Loucy (cell line): ENCODE measurements at regions not wholly inside any gene's neighbourhood (a gene's known extent, or its start where the extent isn't known, plus 50 kb on each side); places are given as distances from the start of the nearest gene placed in this dataset.

Source experiments
- H2AFZ ChIP-seq: fragments of 200-600 bp; sonication (generic); 2 replicates; pipeline ENCODE4 v1.6.0; 2016; ENCODE audit warnings: antibody characterized with exemption, mild to moderate bottlenecking, low read length, moderate library complexity
- H3F3A ChIP-seq: fragments of 200-600 bp; 2 replicates; pipeline ENCODE4 v1.6.0; 2016; ENCODE audit warnings: antibody characterized with exemption, low read depth, mild to moderate bottlenecking
- H3K27me3 ChIP-seq: fragments of 200-600 bp; sonication (generic); 2 replicates; pipeline ENCODE4 v1.6.1; 2014; ENCODE audit warnings: low read length, mild to moderate bottlenecking; ENCODE audit not compliant: insufficient read depth, poor library complexity, severe bottlenecking
- H3K36me3 ChIP-seq: fragments of 200-600 bp; sonication (generic); 2 replicates; pipeline ENCODE4 v1.6.1; 2016; ENCODE audit warnings: low read length; ENCODE audit not compliant: insufficient read depth
- H3K4me1 ChIP-seq: fragments of 200-600 bp; sonication (generic); 2 replicates; pipeline ENCODE4 v1.5.1; 2014; ENCODE audit warnings: low read length, mild to moderate bottlenecking; ENCODE audit not compliant: insufficient read depth, poor library complexity, severe bottlenecking
- H3K4me2 ChIP-seq: fragments of 200-600 bp; sonication (generic); 2 replicates; pipeline ENCODE4 v1.6.0; 2014; ENCODE audit warnings: antibody characterized with exemption, low read length, low read depth, mild to moderate bottlenecking; ENCODE audit not compliant: poor library complexity, severe bottlenecking
- H3K4me3 ChIP-seq: fragments of 200-600 bp; sonication (generic); 2 replicates; pipeline ENCODE4 v1.5.1; 2014; ENCODE audit warnings: low read length, mild to moderate bottlenecking, mixed read lengths; ENCODE audit not compliant: poor library complexity, severe bottlenecking
- H3K79me2 ChIP-seq: fragments of 200-600 bp; sonication (generic); 2 replicates; pipeline ENCODE4 v1.6.1; 2014; ENCODE audit warnings: low read length; ENCODE audit not compliant: insufficient read depth
- H3K9ac ChIP-seq: fragments of 200-600 bp; sonication (generic); 2 replicates; pipeline ENCODE4 v1.6.0; 2014; ENCODE audit warnings: mild to moderate bottlenecking, low read depth, low read length, moderate library complexity; ENCODE audit not compliant: poor library complexity, severe bottlenecking
- H3K9me2 ChIP-seq: fragments of 200-600 bp; sonication (generic); replicated peaks from 2 replicates; pipeline ENCODE4 v1.6.1; 2016; ENCODE audit warnings: low read depth, low read length, mixed read lengths
- H3K9me3 ChIP-seq: fragments of 200-600 bp; sonication (generic); 2 replicates; pipeline ENCODE4 v1.6.1; 2014; ENCODE audit warnings: mild to moderate bottlenecking, antibody characterized with exemption, low read length, low read depth; ENCODE audit not compliant: insufficient read depth
- H4K20me1 ChIP-seq: fragments of 200-600 bp; sonication (generic); 2 replicates; pipeline ENCODE4 v1.6.0; 2014; ENCODE audit warnings: antibody characterized with exemption, low read length, mild to moderate bottlenecking; ENCODE audit not compliant: insufficient read depth, poor library complexity, severe bottlenecking
- CTCF ChIP-seq: fragments of 200-600 bp; sonication (generic); conservative IDR thresholded peaks from 2 replicates; pipeline ENCODE4 v1.5.1; 2014; ENCODE audit warnings: mild to moderate bottlenecking, antibody characterized with exemption, low read length
- EZH2phosphoT487 ChIP-seq: fragments of 200-600 bp; IDR thresholded peaks from 2 replicates; pipeline ENCODE4 v1.6.1; 2018; ENCODE audit warnings: antibody characterized with exemption, mild to moderate bottlenecking, moderate library complexity, borderline replicate concordance

GRCh38 chr3:115244350-115244749 is 97.3 kb upstream of the ZBTB20 start:
- H3K4me2 ChIP-seq, result no peak overlapping the region
- H3K27me3 ChIP-seq, result no peaks in the 10 kb centered on the region
- H4K20me1 ChIP-seq, result no peaks in the 10 kb centered on the region
- TF ChIP-seq CTCF, result no peak
- no peak for TF ChIP-seq EZH2phosphoT487
- H3K9ac ChIP-seq, result no peak overlapping the region
- no peaks in the 10 kb centered on the region for H3K36me3 ChIP-seq
- H3F3A ChIP-seq, result no peaks in the 10 kb centered on the region
- H3K9me2 ChIP-seq, result no peaks in the 10 kb centered on the region
- H3K79me2 ChIP-seq, result no peaks in the 10 kb centered on the region
- H3K4me3 ChIP-seq, result no peak overlapping the region
- no peaks in the 10 kb centered on the region for H3K9me3 ChIP-seq
- H2AFZ ChIP-seq, result no peak overlapping the region
- H3K4me1 ChIP-seq, result no peaks in the 10 kb centered on the region

GRCh38 chr3:115245438-115245837 is 98.3 kb upstream of the ZBTB20 start:
- H3K4me3 ChIP-seq, result no peak overlapping the region
- no peak overlapping the region for H2AFZ ChIP-seq
- H3K9me3 ChIP-seq, result no peaks in the 10 kb centered on the region

GRCh38 chr3:115245899-115246298 is 98.8 kb upstream of the ZBTB20 start:
- no peaks in the 10 kb centered on the region for H4K20me1 ChIP-seq
- H3K9ac ChIP-seq, result no peak overlapping the region
- H3K4me3 ChIP-seq, result no peak overlapping the region
- H3K9me2 ChIP-seq, result no peaks in the 10 kb centered on the region
- no peaks in the 10 kb centered on the region for H3K27me3 ChIP-seq
- no peaks in the 10 kb centered on the region for H3K36me3 ChIP-seq
- H3K9me3 ChIP-seq, result no peaks in the 10 kb centered on the region
- no peak overlapping the region for H3K4me2 ChIP-seq
- no peaks in the 10 kb centered on the region for H3K4me1 ChIP-seq
- no peaks in the 10 kb centered on the region for H3K79me2 ChIP-seq
- H2AFZ ChIP-seq, result no peak overlapping the region
- no peaks in the 10 kb centered on the region for H3F3A ChIP-seq
- TF ChIP-seq EZH2phosphoT487, result no peak
- no peak for TF ChIP-seq CTCF

More at GRCh38 chr3:115245438-115245837, 98.3 kb upstream of the ZBTB20 start:
- H3F3A ChIP-seq, result no peaks in the 10 kb centered on the region
- H3K27me3 ChIP-seq, result no peaks in the 10 kb centered on the region
- H3K4me1 ChIP-seq, result no peaks in the 10 kb centered on the region
- H3K36me3 ChIP-seq, result no peaks in the 10 kb centered on the region
- no peaks in the 10 kb centered on the region for H3K9me2 ChIP-seq
- no peaks in the 10 kb centered on the region for H3K79me2 ChIP-seq
- no peak overlapping the region for H3K9ac ChIP-seq
- TF ChIP-seq CTCF, result no peak
- TF ChIP-seq EZH2phosphoT487, result no peak
- H3K4me2 ChIP-seq, result no peak overlapping the region
- no peaks in the 10 kb centered on the region for H4K20me1 ChIP-seq
